ENCODE measurements at regions not wholly inside any gene's neighbourhood (a gene's known extent, or its start where the extent isn't known, plus 50 kb on each side); places are given as distances from the start of the nearest gene placed in this dataset.
A peak's percentile ranks its signal among the peaks of the same experiment; 100 is the strongest.

- no peak for TF ChIP-seq CTCF (conservative IDR thresholded peaks at IDR 0.05)
- H3K27ac Mint-ChIP-seq: no peak overlapping the region
- H3K27me3 Mint-ChIP-seq: peaks cover 3% of the 10 kb centered on the region
- no peak overlapping the region for H3K4me3 Mint-ChIP-seq
- no peaks in the 10 kb centered on the region for H3K36me3 Mint-ChIP-seq
- H3K4me1 Mint-ChIP-seq (ENCODE audit: unreplicated experiment): peaks cover 8% of the 10 kb centered on the region
- DNase-seq (ENCODE audit: extremely low spot score, unreplicated experiment): no peak
- no peaks in the 10 kb centered on the region for H3K9me3 Mint-ChIP-seq
These were observed 95.6 kb downstream of the RIPK4 start for GRCh38 chr21:41671212-41671762.

GRCh38 chr21:41670056-41670805, 96.6 kb downstream of the RIPK4 start:
- no peaks in the 10 kb centered on the region for H3K36me3 Mint-ChIP-seq
- H3K9me3 Mint-ChIP-seq: no peaks in the 10 kb centered on the region
- no peak for TF ChIP-seq CTCF (conservative IDR thresholded peaks at IDR 0.05)
- peaks cover 8% of the 10 kb centered on the region for H3K4me1 Mint-ChIP-seq (ENCODE audit: unreplicated experiment)
- no peak overlapping the region for H3K27ac Mint-ChIP-seq
- no peak overlapping the region for H3K4me3 Mint-ChIP-seq
- no peak for DNase-seq (ENCODE audit: extremely low spot score, unreplicated experiment)
- H3K27me3 Mint-ChIP-seq: peaks cover 3% of the 10 kb centered on the region

- Mint-ChIP-seq H3K4me3 (no peak overlapping the region), H3K4me1 (ENCODE audit: unreplicated experiment) (peaks cover 13% of the 10 kb centered on the region), H3K36me3 (no peaks in the 10 kb centered on the region), H3K9me3 (no peaks in the 10 kb centered on the region), H3K27ac (no peak overlapping the region), H3K27me3 (peaks cover 3% of the 10 kb centered on the region)
- peak; percentile 27 for TF ChIP-seq CTCF (conservative IDR thresholded peaks at IDR 0.05)
- no peak for DNase-seq (ENCODE audit: extremely low spot score, unreplicated experiment)
These were observed 97.4 kb downstream of the RIPK4 start for GRCh38 chr21:41669533-41669830.

DNA sequence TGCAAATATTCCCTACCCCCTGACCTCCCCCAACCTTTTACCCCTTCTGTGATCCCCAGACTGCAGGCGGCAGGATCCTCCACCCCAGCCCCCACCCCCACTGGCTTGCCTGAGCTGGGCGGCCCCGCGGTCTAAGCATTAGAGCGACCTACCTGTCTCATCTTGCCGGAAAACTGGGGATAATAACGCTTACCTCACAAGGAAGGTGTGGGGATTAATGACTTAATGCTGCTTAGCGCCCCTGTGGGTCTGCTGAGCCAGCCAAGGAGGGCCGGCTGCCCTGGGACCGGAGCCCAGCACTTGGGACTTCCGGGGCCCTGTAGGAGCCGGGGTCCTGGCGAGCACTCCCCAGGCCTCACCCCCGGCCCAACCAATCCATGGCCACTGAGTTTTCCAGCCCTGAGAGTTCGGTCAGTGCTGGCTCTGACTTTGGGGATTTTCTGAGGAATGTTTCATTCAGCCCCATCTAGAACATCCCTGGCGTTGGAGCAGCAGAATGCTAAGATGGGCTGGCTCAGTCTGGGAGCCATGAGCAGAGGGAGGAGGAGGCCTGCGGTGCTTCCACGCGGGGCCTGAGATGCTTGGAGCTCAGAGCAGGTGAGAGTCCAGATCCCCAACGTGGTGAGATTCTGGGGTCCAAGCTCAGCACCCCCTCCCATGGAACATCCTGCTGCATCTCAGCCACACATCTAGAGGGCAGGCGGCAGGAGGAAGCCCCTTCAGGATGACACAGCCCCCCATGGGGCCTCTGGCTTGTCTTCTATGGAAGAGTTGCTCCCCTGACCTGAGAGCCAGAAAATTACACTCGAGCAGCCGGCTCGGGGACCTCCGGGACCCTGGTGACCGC, 97.9 kb downstream of the RIPK4 start:
- Mint-ChIP-seq H3K36me3 (no peaks in the 10 kb centered on the region), H3K4me1 (ENCODE audit: unreplicated experiment) (peaks cover 19% of the 10 kb centered on the region), H3K9me3 (no peaks in the 10 kb centered on the region), H3K27me3 (peaks cover 3% of the 10 kb centered on the region), H3K27ac (no peak overlapping the region), H3K4me3 (no peak overlapping the region)
- TF ChIP-seq CTCF (conservative IDR thresholded peaks at IDR 0.05): no peak
- no peak for DNase-seq (ENCODE audit: extremely low spot score, unreplicated experiment)

DNA sequence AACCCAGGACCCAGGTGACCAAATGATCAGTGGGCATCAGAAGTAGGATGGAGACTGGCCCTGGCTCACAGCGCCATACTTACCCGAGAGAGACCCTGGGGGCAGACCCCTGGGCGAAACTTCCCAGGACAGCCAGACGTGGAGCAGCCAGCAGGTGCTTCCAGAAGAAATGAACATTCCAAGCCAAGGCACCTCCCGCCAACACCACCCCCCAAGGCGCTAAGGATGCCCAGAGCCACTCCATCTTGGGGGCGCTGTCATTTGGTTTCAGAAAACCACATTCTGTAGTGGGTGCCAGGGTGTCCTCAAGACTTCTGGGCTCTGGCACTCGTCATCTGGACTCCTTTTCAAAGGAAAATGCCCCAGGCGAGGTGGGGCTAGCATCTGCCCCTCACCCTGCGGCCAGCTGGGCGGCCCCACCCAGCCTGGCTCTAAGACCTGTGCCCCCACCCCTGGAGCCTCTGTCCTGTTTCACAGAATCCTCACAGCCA, 98.8 kb downstream of the RIPK4 start:
- Mint-ChIP-seq H3K27ac (no peak overlapping the region), H3K4me1 (ENCODE audit: unreplicated experiment) (peaks cover 19% of the 10 kb centered on the region), H3K9me3 (no peaks in the 10 kb centered on the region), H3K4me3 (no peak overlapping the region), H3K27me3 (peaks cover 3% of the 10 kb centered on the region), H3K36me3 (no peaks in the 10 kb centered on the region)
- no peak for DNase-seq (ENCODE audit: extremely low spot score, unreplicated experiment)
- no peak for TF ChIP-seq CTCF (conservative IDR thresholded peaks at IDR 0.05)
